ENCODE measurements at regions not wholly inside any gene's neighbourhood (a gene's known extent, or its start where the extent isn't known, plus 50 kb on each side); places are given as distances from the start of the nearest gene placed in this dataset.

DNA sequence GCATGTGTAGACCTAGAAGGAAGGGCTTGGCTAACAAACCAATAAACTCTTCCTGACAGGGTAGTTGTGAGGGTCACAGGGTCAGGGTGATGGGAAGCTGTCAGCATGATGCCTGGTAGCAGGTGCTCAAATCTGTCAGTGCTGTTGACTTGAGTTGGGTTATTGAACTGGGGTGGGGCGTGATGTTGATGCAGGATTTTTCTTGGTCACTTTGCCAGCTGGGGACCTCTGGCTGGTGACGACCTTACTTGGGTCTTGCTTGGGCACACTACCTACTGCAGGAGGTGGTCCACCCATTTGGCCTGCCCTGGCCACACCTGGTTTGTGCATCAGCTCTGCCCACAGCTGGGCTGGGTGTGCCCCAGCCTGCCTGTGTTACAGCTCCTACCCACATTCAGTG is 624.4 kb downstream of the PTPRU start:
- TF ChIP-seq, protein P1, sequence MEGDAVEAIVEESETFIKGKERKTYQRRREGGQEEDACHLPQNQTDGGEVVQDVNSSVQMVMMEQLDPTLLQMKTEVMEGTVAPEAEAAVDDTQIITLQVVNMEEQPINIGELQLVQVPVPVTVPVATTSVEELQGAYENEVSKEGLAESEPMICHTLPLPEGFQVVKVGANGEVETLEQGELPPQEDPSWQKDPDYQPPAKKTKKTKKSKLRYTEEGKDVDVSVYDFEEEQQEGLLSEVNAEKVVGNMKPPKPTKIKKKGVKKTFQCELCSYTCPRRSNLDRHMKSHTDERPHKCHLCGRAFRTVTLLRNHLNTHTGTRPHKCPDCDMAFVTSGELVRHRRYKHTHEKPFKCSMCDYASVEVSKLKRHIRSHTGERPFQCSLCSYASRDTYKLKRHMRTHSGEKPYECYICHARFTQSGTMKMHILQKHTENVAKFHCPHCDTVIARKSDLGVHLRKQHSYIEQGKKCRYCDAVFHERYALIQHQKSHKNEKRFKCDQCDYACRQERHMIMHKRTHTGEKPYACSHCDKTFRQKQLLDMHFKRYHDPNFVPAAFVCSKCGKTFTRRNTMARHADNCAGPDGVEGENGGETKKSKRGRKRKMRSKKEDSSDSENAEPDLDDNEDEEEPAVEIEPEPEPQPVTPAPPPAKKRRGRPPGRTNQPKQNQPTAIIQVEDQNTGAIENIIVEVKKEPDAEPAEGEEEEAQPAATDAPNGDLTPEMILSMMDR (IDR thresholded peaks at IDR 0.05; ENCODE audit: unreplicated experiment) = no peak
- Mint-ChIP-seq H3K36me3 (ENCODE audit: low read depth, unreplicated experiment) (peaks cover 12% of the 10 kb centered on the region), H3K4me1 (ENCODE audit: unreplicated experiment) (no peaks in the 10 kb centered on the region), H3K9me3 (ENCODE audit: unreplicated experiment) (peaks cover 5% of the 10 kb centered on the region), H3K4me3 (ENCODE audit: unreplicated experiment) (no peak overlapping the region), H3K27me3 (ENCODE audit: unreplicated experiment) (peaks cover 8% of the 10 kb centered on the region), H3K27ac (ENCODE audit: unreplicated experiment) (peak overlapping the region; percentile 57)
- DNase-seq (ENCODE audit: low spot score) = no peak

DNA sequence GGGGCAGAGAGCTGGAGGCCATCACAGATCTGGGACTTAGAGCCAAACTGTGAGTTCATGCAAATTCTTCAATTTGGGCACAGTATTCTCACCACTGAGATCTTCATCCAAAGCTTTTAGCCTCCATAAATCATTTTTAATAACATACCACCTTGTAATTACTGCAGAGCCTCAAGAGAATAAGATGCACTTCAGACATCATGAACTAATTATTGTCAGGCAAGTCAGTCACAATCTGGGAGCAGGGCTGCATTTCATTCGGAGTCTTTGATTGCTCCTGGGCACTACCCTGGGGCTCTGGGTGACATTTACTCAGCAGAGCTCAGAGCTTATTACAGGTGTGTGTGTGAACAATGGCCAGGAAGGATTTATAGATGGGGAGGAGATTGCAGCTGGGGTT is 623.7 kb downstream of the PTPRU start:
- Mint-ChIP-seq H3K4me3 (ENCODE audit: unreplicated experiment) (no peak overlapping the region), H3K27me3 (ENCODE audit: unreplicated experiment) (peaks cover 4% of the 10 kb centered on the region), H3K27ac (ENCODE audit: unreplicated experiment) (no peak overlapping the region), H3K4me1 (ENCODE audit: unreplicated experiment) (no peaks in the 10 kb centered on the region), H3K36me3 (ENCODE audit: low read depth, unreplicated experiment) (peaks cover 12% of the 10 kb centered on the region), H3K9me3 (ENCODE audit: unreplicated experiment) (peaks cover 5% of the 10 kb centered on the region)
- TF ChIP-seq, protein P1 (IDR thresholded peaks at IDR 0.05; ENCODE audit: unreplicated experiment) = no peak
- DNase-seq (ENCODE audit: low spot score) = no peak

DNA sequence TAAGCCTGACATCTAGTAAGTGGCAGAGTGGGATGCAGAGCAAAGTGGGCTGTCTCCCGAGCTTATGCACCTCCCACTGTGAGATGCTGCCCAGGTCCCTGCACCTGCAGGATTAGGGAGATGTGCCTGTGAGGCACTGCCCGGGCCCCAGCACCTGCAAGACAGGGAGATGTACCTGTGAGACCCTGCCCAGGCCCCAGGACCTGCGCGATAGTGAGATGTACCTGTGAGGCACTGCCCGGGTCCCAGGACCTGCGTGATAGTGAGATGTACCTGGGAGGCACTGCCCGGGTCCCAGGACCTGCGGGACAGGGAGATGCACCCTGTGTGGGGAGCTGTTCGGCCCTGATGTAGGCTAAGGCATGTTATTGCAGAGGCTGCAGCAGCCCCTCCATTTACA is 622.8 kb downstream of the PTPRU start:
- H3K27ac Mint-ChIP-seq (ENCODE audit: unreplicated experiment) = no peak overlapping the region
- DNase-seq (ENCODE audit: low spot score) = no peak
- TF ChIP-seq, protein P1 (IDR thresholded peaks at IDR 0.05; ENCODE audit: unreplicated experiment) = no peak
- no peaks in the 10 kb centered on the region for H3K4me1 Mint-ChIP-seq (ENCODE audit: unreplicated experiment)
- H3K4me3 Mint-ChIP-seq (ENCODE audit: unreplicated experiment) = no peak overlapping the region
- H3K27me3 Mint-ChIP-seq (ENCODE audit: unreplicated experiment) = peaks cover 1% of the 10 kb centered on the region
- peaks cover 5% of the 10 kb centered on the region for H3K9me3 Mint-ChIP-seq (ENCODE audit: unreplicated experiment)
- H3K36me3 Mint-ChIP-seq (ENCODE audit: low read depth, unreplicated experiment) = peaks cover 12% of the 10 kb centered on the region

DNA sequence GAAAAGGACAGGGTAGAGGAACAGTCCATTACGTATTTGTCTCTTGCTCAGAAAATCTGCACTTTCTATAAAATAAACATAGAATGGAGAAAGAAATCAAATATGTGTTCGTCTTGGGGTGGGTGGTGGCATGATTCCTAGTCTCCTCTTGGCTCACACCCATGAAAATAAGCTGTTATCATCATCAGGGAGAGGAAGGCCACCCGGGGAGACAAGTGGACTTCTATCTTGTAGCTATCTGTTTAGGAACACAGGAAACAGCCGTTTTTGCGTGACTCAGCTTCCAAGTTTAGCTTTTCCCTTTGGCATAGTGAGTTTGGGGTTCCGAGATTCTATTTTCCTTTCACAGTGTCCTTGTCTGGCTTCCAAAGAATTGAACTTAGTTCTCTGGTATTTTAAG is 622.3 kb downstream of the PTPRU start:
- Mint-ChIP-seq H3K9me3 (ENCODE audit: unreplicated experiment) (peaks cover 5% of the 10 kb centered on the region), H3K4me1 (ENCODE audit: unreplicated experiment) (no peaks in the 10 kb centered on the region), H3K4me3 (ENCODE audit: unreplicated experiment) (no peak overlapping the region), H3K27ac (ENCODE audit: unreplicated experiment) (no peak overlapping the region), H3K27me3 (ENCODE audit: unreplicated experiment) (peaks cover 1% of the 10 kb centered on the region), H3K36me3 (ENCODE audit: low read depth, unreplicated experiment) (peaks cover 12% of the 10 kb centered on the region)
- DNase-seq (ENCODE audit: low spot score) = no peak
- TF ChIP-seq, protein P1 (IDR thresholded peaks at IDR 0.05; ENCODE audit: unreplicated experiment) = no peak

DNA sequence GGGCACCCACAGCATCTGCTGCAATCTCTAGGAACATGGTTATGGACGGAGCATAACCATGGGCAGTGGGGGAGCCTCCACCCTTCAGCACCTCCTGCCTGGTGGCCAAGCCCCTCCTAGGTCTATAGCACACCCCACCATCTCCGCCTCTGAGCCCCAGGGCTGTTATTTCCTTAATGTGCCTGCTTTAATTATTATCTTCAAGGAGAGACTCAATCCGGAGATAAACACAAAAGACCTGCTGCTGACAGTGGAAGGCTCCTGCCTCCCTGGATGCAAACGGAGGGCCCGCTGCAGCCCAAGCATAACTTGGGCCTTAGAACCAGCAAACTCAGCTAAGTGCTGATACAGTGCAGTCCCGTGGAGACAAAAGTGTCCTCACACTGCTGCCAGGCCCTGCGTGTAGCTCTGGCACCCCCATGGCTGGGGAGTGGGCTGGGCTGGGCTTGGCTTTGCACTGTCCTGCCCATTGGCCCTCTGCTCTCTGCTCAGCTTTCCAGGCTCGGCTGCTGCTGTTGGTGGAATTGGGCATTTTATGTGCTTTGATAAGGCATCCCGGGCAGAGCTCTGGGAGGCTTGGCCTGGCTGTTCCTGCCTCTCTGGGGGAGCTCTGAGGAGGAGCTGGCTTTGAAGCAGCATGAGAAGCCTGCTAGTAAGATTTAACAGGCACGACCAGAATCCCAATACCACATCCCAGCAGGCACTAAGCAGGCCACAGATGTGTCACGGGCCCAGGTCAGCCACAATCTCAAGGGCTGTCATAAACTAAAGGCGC is 620.2 kb downstream of the PTPRU start:
- no peak overlapping the region for H3K27ac Mint-ChIP-seq (ENCODE audit: unreplicated experiment)
- no peak overlapping the region for H3K4me3 Mint-ChIP-seq (ENCODE audit: unreplicated experiment)
- H3K4me1 Mint-ChIP-seq (ENCODE audit: unreplicated experiment) = no peaks in the 10 kb centered on the region
- DNase-seq (ENCODE audit: low spot score) = no peak
- peaks cover 12% of the 10 kb centered on the region for H3K36me3 Mint-ChIP-seq (ENCODE audit: low read depth, unreplicated experiment)
- no peaks in the 10 kb centered on the region for H3K27me3 Mint-ChIP-seq (ENCODE audit: unreplicated experiment)
- TF ChIP-seq, protein P1 (IDR thresholded peaks at IDR 0.05; ENCODE audit: unreplicated experiment) = no peak
- H3K9me3 Mint-ChIP-seq (ENCODE audit: unreplicated experiment) = peaks cover 5% of the 10 kb centered on the region

All from endothelial cell (in vitro differentiated cells).